Activated CD4-positive, alpha-beta T cell treated with anti-CD3 and anti-CD28 coated beads, Interleukin-2, amount 10 ng/mL, durations not matched to agents 24 days and 14 days (primary cell): ENCODE measurements at regions not wholly inside any gene's neighbourhood (a gene's known extent, or its start where the extent isn't known, plus 50 kb on each side); places are given as distances from the start of the nearest gene placed in this dataset.
"Not testable (repeated sequence)": the region's sequence is repeated elsewhere in the genome, so short reads cannot be mapped to it uniquely, and the experiment has no call there.

Experiments used
- DNase-seq: peaks from one replicate; pipeline ENCODE4 v3.0.0; 2022
- H3K27ac Mint-ChIP-seq: one replicate; pipeline ENCODE4 v1.8.0; 2022; ENCODE audit warnings: mild to moderate bottlenecking, mixed read lengths
- H3K27me3 Mint-ChIP-seq: one replicate; pipeline ENCODE4 v1.8.0; 2022; ENCODE audit warnings: mixed read lengths
- H3K36me3 Mint-ChIP-seq: one replicate; pipeline ENCODE4 v1.8.0; 2022; ENCODE audit warnings: low read depth, mild to moderate bottlenecking, mixed read lengths
- H3K4me1 Mint-ChIP-seq: one replicate; pipeline ENCODE4 v1.8.0; 2021; ENCODE audit warnings: mixed read lengths
- H3K4me3 Mint-ChIP-seq: one replicate; pipeline ENCODE4 v1.8.0; 2022; ENCODE audit warnings: mild to moderate bottlenecking, moderate library complexity, mixed read lengths
- H3K9me3 Mint-ChIP-seq: one replicate; pipeline ENCODE4 v1.8.0; 2021; ENCODE audit warnings: mixed read lengths
- intact Hi-C: fragments of 100-400 bp; cut with micrococcal nuclease; formaldehyde crosslinking; loops from one replicate; pipeline ENCODE4 v1.15.1; 2023

GRCh38 chr6:8809662-8810061, 374.3 kb upstream of the SLC35B3 start:
- H3K27ac Mint-ChIP-seq, result no peak overlapping the region
- H3K9me3 Mint-ChIP-seq, result no peaks in the 10 kb centered on the region
- intact Hi-C loops, result no loop called here
- H3K4me3 Mint-ChIP-seq, result no peak overlapping the region
- no peaks in the 10 kb centered on the region for H3K27me3 Mint-ChIP-seq
- H3K36me3 Mint-ChIP-seq, result no peaks in the 10 kb centered on the region
- no peak for DNase-seq
- no peaks in the 10 kb centered on the region for H3K4me1 Mint-ChIP-seq

- no peaks in the 10 kb centered on the region for H3K9me3 Mint-ChIP-seq
- H3K27me3 Mint-ChIP-seq, result no peaks in the 10 kb centered on the region
- H3K4me3 Mint-ChIP-seq, result no peak overlapping the region
- no peaks in the 10 kb centered on the region for H3K36me3 Mint-ChIP-seq
- no peak overlapping the region for H3K27ac Mint-ChIP-seq
- intact Hi-C loops, result no loop called here
- no peak for DNase-seq
- H3K4me1 Mint-ChIP-seq, result no peaks in the 10 kb centered on the region
Observed at GRCh38 chr6:8803181-8803760, 367.9 kb upstream of the SLC35B3 start.

GRCh38 chr6:8802397-8802796, 367.1 kb upstream of the SLC35B3 start:
- intact Hi-C loops, DNase-seq, H3K27ac Mint-ChIP-seq: not testable (repeated sequence)

GRCh38 chr6:8794420-8794819, 359.1 kb upstream of the SLC35B3 start:
- H3K4me3 Mint-ChIP-seq, result no peak overlapping the region

More at GRCh38 chr6:8802397-8802796, 367.1 kb upstream of the SLC35B3 start:
- H3K4me1 Mint-ChIP-seq, H3K27me3 Mint-ChIP-seq, H3K4me3 Mint-ChIP-seq, H3K9me3 Mint-ChIP-seq, H3K36me3 Mint-ChIP-seq: not testable (repeated sequence)

GRCh38 chr6:8789878-8790277, 354.5 kb upstream of the SLC35B3 start:
- Mint-ChIP-seq H3K4me1 (no peaks in the 10 kb centered on the region), H3K4me3 (no peak overlapping the region), H3K27ac (no peak overlapping the region), H3K9me3 (no peaks in the 10 kb centered on the region), H3K36me3 (no peaks in the 10 kb centered on the region), H3K27me3 (no peaks in the 10 kb centered on the region)
- intact Hi-C loops, result no loop called here
- no peak for DNase-seq

More at GRCh38 chr6:8794420-8794819, 359.1 kb upstream of the SLC35B3 start:
- Mint-ChIP-seq H3K4me1 (no peaks in the 10 kb centered on the region), H3K27me3 (no peaks in the 10 kb centered on the region), H3K36me3 (no peaks in the 10 kb centered on the region), H3K9me3 (no peaks in the 10 kb centered on the region), H3K27ac (no peak overlapping the region)
- DNase-seq, result no peak
- intact Hi-C loops, result no loop called here

- Mint-ChIP-seq H3K27ac (no peak overlapping the region), H3K4me1 (no peaks in the 10 kb centered on the region), H3K9me3 (peaks cover 4% of the 10 kb centered on the region), H3K4me3 (no peak overlapping the region), H3K27me3 (no peaks in the 10 kb centered on the region), H3K36me3 (no peaks in the 10 kb centered on the region)
- DNase-seq, result no peak
- intact Hi-C loops, result no loop called here
Observed at GRCh38 chr6:8785223-8785622, 349.9 kb upstream of the SLC35B3 start.

GRCh38 chr6:8783191-8783590, 347.8 kb upstream of the SLC35B3 start:
- Mint-ChIP-seq H3K27me3 (no peaks in the 10 kb centered on the region), H3K36me3 (no peaks in the 10 kb centered on the region), H3K9me3 (peaks cover 4% of the 10 kb centered on the region), H3K27ac (no peak overlapping the region), H3K4me1 (no peaks in the 10 kb centered on the region), H3K4me3 (no peak overlapping the region)
- DNase-seq, result no peak
- intact Hi-C loops, result no loop called here

GRCh38 chr6:8780653-8781052, 345.3 kb upstream of the SLC35B3 start:
- peaks cover 4% of the 10 kb centered on the region for H3K9me3 Mint-ChIP-seq
- intact Hi-C loops, result no loop called here
- H3K4me1 Mint-ChIP-seq, result no peaks in the 10 kb centered on the region
- DNase-seq, result no peak
- H3K36me3 Mint-ChIP-seq, result no peaks in the 10 kb centered on the region
- no peaks in the 10 kb centered on the region for H3K27me3 Mint-ChIP-seq
- H3K4me3 Mint-ChIP-seq, result no peak overlapping the region
- no peak overlapping the region for H3K27ac Mint-ChIP-seq

GRCh38 chr6:8764733-8765132, 329.4 kb upstream of the SLC35B3 start:
- Mint-ChIP-seq H3K36me3 (no peaks in the 10 kb centered on the region), H3K27me3 (no peaks in the 10 kb centered on the region), H3K9me3 (no peaks in the 10 kb centered on the region), H3K4me3 (no peak overlapping the region), H3K27ac (no peak overlapping the region), H3K4me1 (no peaks in the 10 kb centered on the region)
- no peak for DNase-seq
- intact Hi-C loops, result no loop called here

GRCh38 chr6:8760951-8761350, 325.6 kb upstream of the SLC35B3 start:
- Mint-ChIP-seq H3K4me1 (no peaks in the 10 kb centered on the region), H3K9me3 (no peaks in the 10 kb centered on the region), H3K4me3 (no peak overlapping the region), H3K27ac (no peak overlapping the region), H3K36me3 (no peaks in the 10 kb centered on the region), H3K27me3 (no peaks in the 10 kb centered on the region)
- intact Hi-C loops, result no loop called here
- DNase-seq, result no peak

GRCh38 chr6:8758412-8758811, 323.1 kb upstream of the SLC35B3 start:
- H3K4me3 Mint-ChIP-seq, result no peak overlapping the region
- no peaks in the 10 kb centered on the region for H3K36me3 Mint-ChIP-seq
- H3K27ac Mint-ChIP-seq, result no peak overlapping the region
- intact Hi-C loops, result no loop called here
- no peaks in the 10 kb centered on the region for H3K4me1 Mint-ChIP-seq
- DNase-seq, result no peak
- H3K9me3 Mint-ChIP-seq, result no peaks in the 10 kb centered on the region
- no peaks in the 10 kb centered on the region for H3K27me3 Mint-ChIP-seq

- no peaks in the 10 kb centered on the region for H3K9me3 Mint-ChIP-seq
- intact Hi-C loops, result no loop called here
- H3K4me1 Mint-ChIP-seq, result no peaks in the 10 kb centered on the region
- H3K36me3 Mint-ChIP-seq, result no peaks in the 10 kb centered on the region
- no peak for DNase-seq
- no peak overlapping the region for H3K4me3 Mint-ChIP-seq
- H3K27ac Mint-ChIP-seq, result no peak overlapping the region
- H3K27me3 Mint-ChIP-seq, result no peaks in the 10 kb centered on the region
Observed at GRCh38 chr6:8750627-8751026, 315.3 kb upstream of the SLC35B3 start.

- intact Hi-C loops, result no loop called here
- Mint-ChIP-seq H3K27ac (no peak overlapping the region), H3K4me1 (no peaks in the 10 kb centered on the region), H3K27me3 (no peaks in the 10 kb centered on the region), H3K36me3 (no peaks in the 10 kb centered on the region), H3K4me3 (no peak overlapping the region), H3K9me3 (no peaks in the 10 kb centered on the region)
- no peak for DNase-seq
Observed at GRCh38 chr6:8749465-8749864, 314.1 kb upstream of the SLC35B3 start.

GRCh38 chr6:8743170-8743745, 307.9 kb upstream of the SLC35B3 start:
- H3K4me1 Mint-ChIP-seq, result peaks cover 1% of the 10 kb centered on the region
- no peaks in the 10 kb centered on the region for H3K27me3 Mint-ChIP-seq
- DNase-seq, result peak; percentile 55
- H3K27ac Mint-ChIP-seq, result no peak overlapping the region
- intact Hi-C loops, result no loop called here
- H3K36me3 Mint-ChIP-seq, result no peaks in the 10 kb centered on the region
- H3K4me3 Mint-ChIP-seq, result peak overlapping the region; percentile 72
- peaks cover 4% of the 10 kb centered on the region for H3K9me3 Mint-ChIP-seq

- H3K27ac Mint-ChIP-seq, result no peak overlapping the region
- H3K36me3 Mint-ChIP-seq, result no peaks in the 10 kb centered on the region
- peaks cover 4% of the 10 kb centered on the region for H3K9me3 Mint-ChIP-seq
- no peak for DNase-seq
- intact Hi-C loops, result no loop called here
- H3K4me1 Mint-ChIP-seq, result peaks cover 1% of the 10 kb centered on the region
- no peak overlapping the region for H3K4me3 Mint-ChIP-seq
- no peaks in the 10 kb centered on the region for H3K27me3 Mint-ChIP-seq
Observed at GRCh38 chr6:8739454-8739853, 304.1 kb upstream of the SLC35B3 start.
